ENCODE measurements at regions not wholly inside any gene's neighbourhood (a gene's known extent, or its start where the extent isn't known, plus 50 kb on each side); places are given as distances from the start of the nearest gene placed in this dataset.

DNA sequence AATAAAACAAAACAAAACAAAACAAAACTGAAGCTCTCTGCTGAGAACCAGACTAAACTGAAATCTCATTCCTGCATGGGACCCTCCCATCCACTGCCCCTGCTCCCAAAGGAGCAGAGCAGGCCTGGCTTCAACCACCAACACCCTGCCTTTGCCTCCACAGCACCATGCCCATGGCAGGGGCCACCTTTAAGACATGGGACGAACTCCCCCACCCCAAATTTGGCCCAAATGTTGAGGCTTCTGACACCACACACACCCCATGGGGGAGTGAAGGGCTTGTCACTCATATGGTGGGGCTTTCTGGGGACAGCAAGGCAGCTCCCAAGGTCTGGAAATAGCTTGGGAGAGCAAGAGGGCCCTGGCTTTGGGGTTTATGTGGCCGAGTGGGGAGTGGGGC, 177.2 kb downstream of the KIF26A start:
- H3K36me3 ChIP-seq = no peaks in the 10 kb centered on the region
- intact Hi-C loops (cut with DNase I) = no loop called here
- DNase-seq (ENCODE audit: low spot score) = no peak
- H3K9me3 ChIP-seq = no peaks in the 10 kb centered on the region
- H3K4me1 ChIP-seq (replicated peaks) = no peaks in the 10 kb centered on the region
- H3K4me3 ChIP-seq = no peak overlapping the region
- TF ChIP-seq, protein P1, sequence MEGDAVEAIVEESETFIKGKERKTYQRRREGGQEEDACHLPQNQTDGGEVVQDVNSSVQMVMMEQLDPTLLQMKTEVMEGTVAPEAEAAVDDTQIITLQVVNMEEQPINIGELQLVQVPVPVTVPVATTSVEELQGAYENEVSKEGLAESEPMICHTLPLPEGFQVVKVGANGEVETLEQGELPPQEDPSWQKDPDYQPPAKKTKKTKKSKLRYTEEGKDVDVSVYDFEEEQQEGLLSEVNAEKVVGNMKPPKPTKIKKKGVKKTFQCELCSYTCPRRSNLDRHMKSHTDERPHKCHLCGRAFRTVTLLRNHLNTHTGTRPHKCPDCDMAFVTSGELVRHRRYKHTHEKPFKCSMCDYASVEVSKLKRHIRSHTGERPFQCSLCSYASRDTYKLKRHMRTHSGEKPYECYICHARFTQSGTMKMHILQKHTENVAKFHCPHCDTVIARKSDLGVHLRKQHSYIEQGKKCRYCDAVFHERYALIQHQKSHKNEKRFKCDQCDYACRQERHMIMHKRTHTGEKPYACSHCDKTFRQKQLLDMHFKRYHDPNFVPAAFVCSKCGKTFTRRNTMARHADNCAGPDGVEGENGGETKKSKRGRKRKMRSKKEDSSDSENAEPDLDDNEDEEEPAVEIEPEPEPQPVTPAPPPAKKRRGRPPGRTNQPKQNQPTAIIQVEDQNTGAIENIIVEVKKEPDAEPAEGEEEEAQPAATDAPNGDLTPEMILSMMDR (IDR thresholded peaks at IDR 0.05) = no peak
- no peak for TF ChIP-seq POLR2AphosphoS5 (IDR thresholded peaks at IDR 0.05)
- no peak for TF ChIP-seq POLR2A (IDR thresholded peaks at IDR 0.05)
- peaks cover 10% of the 10 kb centered on the region for H3K27me3 ChIP-seq (replicated peaks; ENCODE audit: insufficient read depth)
- H3K27ac ChIP-seq = no peak overlapping the region
- 93% methylated on average over 2 of the region's 2 CpGs for WGBS

DNA sequence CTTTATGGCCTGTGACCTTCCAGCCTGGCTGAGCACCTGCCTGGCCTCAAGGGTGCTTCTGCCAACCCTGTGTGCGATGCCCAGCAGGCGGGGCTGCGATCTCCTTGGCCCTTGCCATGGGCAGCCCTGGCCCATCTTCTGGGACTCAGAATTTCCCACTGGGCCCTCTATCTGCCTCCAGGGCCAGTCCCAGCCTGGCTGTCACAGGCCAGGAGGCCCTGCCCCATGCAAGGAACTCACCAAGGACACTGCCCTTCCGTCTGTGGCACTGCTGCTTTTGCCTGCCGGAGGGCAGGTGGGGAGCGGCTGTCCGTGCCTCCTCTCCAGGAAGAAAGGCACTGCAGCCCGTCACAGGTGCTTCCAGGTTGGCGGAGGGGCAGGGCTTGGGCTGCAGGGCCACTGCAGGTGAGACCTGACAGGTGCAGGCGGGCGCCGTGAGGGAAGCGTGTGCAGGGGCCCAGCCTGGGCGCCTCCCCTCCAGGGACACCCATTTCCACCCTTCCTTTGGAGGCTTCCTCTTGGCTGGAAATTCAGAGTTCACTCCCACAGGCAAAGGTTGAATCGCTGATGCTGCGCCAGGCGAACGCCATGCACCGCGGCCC, 177.8 kb downstream of the KIF26A start:
- no peaks in the 10 kb centered on the region for H3K36me3 ChIP-seq
- H3K9me3 ChIP-seq = no peaks in the 10 kb centered on the region
- no peak for DNase-seq (ENCODE audit: low spot score)
- H3K4me3 ChIP-seq = no peak overlapping the region
- H3K27me3 ChIP-seq (replicated peaks; ENCODE audit: insufficient read depth) = peaks cover 12% of the 10 kb centered on the region
- TF ChIP-seq POLR2A (IDR thresholded peaks at IDR 0.05) (no peak), POLR2AphosphoS5 (IDR thresholded peaks at IDR 0.05) (no peak)
- TF ChIP-seq, protein P1 (IDR thresholded peaks at IDR 0.05) = no peak
- intact Hi-C loops (cut with DNase I) = no loop called here
- H3K27ac ChIP-seq = no peak overlapping the region
- WGBS = 79% methylated on average over 18 of the region's 20 CpGs
- no peaks in the 10 kb centered on the region for H3K4me1 ChIP-seq (replicated peaks)

DNA sequence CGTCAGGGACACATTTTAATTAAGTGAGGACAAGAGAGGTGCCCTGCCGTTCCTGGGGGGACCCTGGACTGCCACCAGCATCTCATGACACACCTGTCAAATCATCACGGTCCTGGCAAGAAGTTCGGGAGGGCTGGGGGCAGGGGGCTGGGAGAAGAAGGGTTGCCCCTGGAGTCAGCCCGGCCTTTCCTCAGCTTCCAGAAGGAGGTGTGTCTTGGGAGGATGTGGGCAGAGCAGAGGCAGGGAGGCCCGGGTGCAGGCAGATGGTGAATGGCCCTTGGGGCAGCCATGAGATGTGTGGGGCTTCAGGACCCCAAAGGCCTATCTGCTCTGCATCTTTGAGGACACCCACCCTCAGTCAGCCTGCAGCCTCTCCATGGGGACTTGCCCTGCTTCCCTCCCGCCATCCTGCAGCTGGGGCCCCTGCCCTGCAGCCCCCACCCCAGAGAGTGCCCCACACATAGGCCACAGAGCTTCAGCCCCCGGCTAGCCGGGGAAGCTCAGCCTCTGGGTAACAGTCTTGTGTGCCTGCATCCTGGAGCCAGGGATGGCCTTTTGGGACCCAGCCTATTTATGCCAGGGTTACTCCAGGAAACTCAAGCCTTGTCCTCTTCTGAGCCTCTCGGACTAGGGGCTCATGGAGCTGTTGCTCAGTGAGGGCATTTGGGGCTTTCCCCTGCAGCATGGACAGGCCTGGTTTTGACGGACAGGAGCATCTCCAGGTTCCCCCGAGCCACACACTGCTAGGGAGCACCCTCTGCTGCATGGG, 178.5 kb downstream of the KIF26A start:
- intact Hi-C loops (cut with DNase I) = no loop called here
- DNase-seq (ENCODE audit: low spot score) = no peak
- WGBS = 75% methylated on average over 12 of the region's 12 CpGs
- TF ChIP-seq, protein P1 (IDR thresholded peaks at IDR 0.05) = no peak
- TF ChIP-seq POLR2AphosphoS5 (IDR thresholded peaks at IDR 0.05) (no peak), POLR2A (IDR thresholded peaks at IDR 0.05) (no peak)
- Histone ChIP-seq H3K27ac (no peak overlapping the region), H3K27me3 (replicated peaks; ENCODE audit: insufficient read depth) (peaks cover 18% of the 10 kb centered on the region), H3K4me3 (no peak overlapping the region), H3K36me3 (no peaks in the 10 kb centered on the region), H3K4me1 (replicated peaks) (no peaks in the 10 kb centered on the region), H3K9me3 (no peaks in the 10 kb centered on the region)

DNA sequence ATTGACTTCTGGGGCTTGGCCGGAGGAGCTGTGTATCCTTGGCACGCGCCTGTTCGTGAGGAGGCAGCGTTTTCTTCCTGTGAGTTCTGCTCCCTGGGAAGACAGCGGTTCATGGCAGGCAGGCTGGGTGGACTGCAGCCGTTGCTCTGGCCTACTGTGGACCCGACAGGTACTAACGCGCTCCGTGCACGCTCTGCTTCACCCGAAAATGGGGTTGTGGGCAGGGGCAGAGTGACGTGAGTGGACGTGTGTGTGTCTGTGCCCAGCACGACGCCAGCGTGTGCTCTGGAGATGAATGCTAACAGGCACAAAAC, 179.1 kb downstream of the KIF26A start:
- no peak overlapping the region for H3K4me3 ChIP-seq
- no peaks in the 10 kb centered on the region for H3K9me3 ChIP-seq
- no peaks in the 10 kb centered on the region for H3K4me1 ChIP-seq (replicated peaks)
- intact Hi-C loops (cut with DNase I) = no loop called here
- peaks cover 18% of the 10 kb centered on the region for H3K27me3 ChIP-seq (replicated peaks; ENCODE audit: insufficient read depth)
- TF ChIP-seq POLR2AphosphoS5 (IDR thresholded peaks at IDR 0.05) = no peak
- TF ChIP-seq, protein P1 (IDR thresholded peaks at IDR 0.05) = no peak
- TF ChIP-seq POLR2A (IDR thresholded peaks at IDR 0.05) = no peak
- H3K27ac ChIP-seq = no peak overlapping the region
- no peak for DNase-seq (ENCODE audit: low spot score)
- 59% methylated on average over 18 of the region's 18 CpGs for WGBS
- H3K36me3 ChIP-seq = no peaks in the 10 kb centered on the region
